GM12878 (cell line): ENCODE measurements at regions not wholly inside any gene's neighbourhood (a gene's known extent, or its start where the extent isn't known, plus 50 kb on each side); places are given as distances from the start of the nearest gene placed in this dataset.

ENCODE experiments used
- CHD2 ChIP-seq: IDR thresholded peaks from 2 replicates; pipeline ENCODE4 v1.6.1; 2011; ENCODE audit warnings: low read depth, low read length, improper control_type of control experiment, borderline replicate concordance
- CHD4 ChIP-seq: fragments of 200-600 bp; sonication (generic); IDR thresholded peaks from 2 replicates; pipeline ENCODE4 v1.6.1; 2016; ENCODE audit warnings: mild to moderate bottlenecking
- CTCF ChIP-seq, 3 experiments: IDR thresholded peaks in 2 of 3; conservative IDR thresholded peaks in 1 of 3; 2 replicates each; pipeline ENCODE4 v1.5.1; 2011; ENCODE audit warnings: low read depth in 3 of 3, low read length in 3 of 3, mild to moderate bottlenecking in 3 of 3, control low read depth in 2 of 3, moderate library complexity in 2 of 3, inconsistent platforms in 1 of 3, mixed read lengths in 1 of 3; ENCODE audit not compliant: control insufficient read depth in 2 of 3, insufficient read depth in 1 of 3; ENCODE audit errors: extremely low read depth in 1 of 3
- IRF3 ChIP-seq: fragments of 450-650 bp; IDR thresholded peaks from 2 replicates; pipeline ENCODE4 v1.6.1; 2014; ENCODE audit warnings: mild to moderate bottlenecking
- MYC ChIP-seq: IDR thresholded peaks from 2 replicates; pipeline ENCODE4 v1.6.1; 2011; ENCODE audit warnings: mild to moderate bottlenecking, low read length, moderate library complexity, inconsistent platforms; ENCODE audit not compliant: insufficient read depth, insufficient replicate concordance, insufficient read length, severe bottlenecking
- NFYB ChIP-seq: IDR thresholded peaks from 2 replicates; pipeline ENCODE4 v1.6.1; 2011; ENCODE audit warnings: low read depth, mild to moderate bottlenecking, low read length, improper control_type of control experiment, moderate library complexity; ENCODE audit not compliant: insufficient read depth
- NR2C1 ChIP-seq: fragments of 450-650 bp; IDR thresholded peaks from 2 replicates; pipeline ENCODE4 v1.6.1; 2017; ENCODE audit warnings: antibody characterized with exemption, mild to moderate bottlenecking, moderate library complexity
- POLR2A ChIP-seq: IDR thresholded peaks from 2 replicates; pipeline ENCODE4 v1.6.1; 2011; ENCODE audit warnings: low read depth, mild to moderate bottlenecking, low read length
- POLR2AphosphoS5 ChIP-seq: IDR thresholded peaks from 2 replicates; pipeline ENCODE4 v1.6.1; 2011; ENCODE audit warnings: mild to moderate bottlenecking, low read length, inconsistent platforms
- SUZ12 ChIP-seq: fragments of 200-600 bp; sonication (generic); IDR thresholded peaks from one replicate; pipeline ENCODE4 v1.6.1; 2018; ENCODE audit warnings: antibody characterized with exemption, mild to moderate bottlenecking; ENCODE audit not compliant: unreplicated experiment
- ZBTB33 ChIP-seq: fragments of 450-650 bp; IDR thresholded peaks from 2 replicates; pipeline ENCODE4 v1.6.1; 2017; ENCODE audit warnings: mild to moderate bottlenecking

- TF ChIP-seq NR2C1 (no peak), CHD2 (no peak), POLR2A (no peak), CHD4 (no peak), CTCF (IDR thresholded peaks at IDR 0.05 in 2 of 3, conservative IDR thresholded peaks at IDR 0.05 in 1 of 3; ENCODE audit: control insufficient read depth in 2 of 3, extremely low read depth in 1 of 3, insufficient read depth in 1 of 3, low read depth in 3 of 3, low read length in 3 of 3) (no peak), SUZ12 (no peak), ZBTB33 (no peak), POLR2AphosphoS5 (no peak), NFYB (no peak), MYC (no peak), IRF3 (no peak)
Observed at GRCh38 chr9:75438716-75439115, 350.4 kb downstream of the OSTF1 start.
